GM23338 (cell line): ENCODE measurements at regions not wholly inside any gene's neighbourhood (a gene's known extent, or its start where the extent isn't known, plus 50 kb on each side); places are given as distances from the start of the nearest gene placed in this dataset.

ENCODE experiments used
- ATAC-seq: fragments of 200-7000 bp; cut with Tn5 transposase; 3 replicates; pipeline ENCODE4 v1.9.1; 2020
- DNase-seq: peaks from one replicate; pipeline ENCODE4 v3.0.0-alpha.2; 2015; ENCODE audit warnings: low spot score
- H2AFZ ChIP-seq: fragments of 200-600 bp; sonication (generic); 2 replicates; pipeline ENCODE4 v1.8.0; 2016; ENCODE audit warnings: antibody characterized with exemption, mild to moderate bottlenecking, moderate library complexity
- H3F3A ChIP-seq: fragments of 200-600 bp; sonication (generic); replicated peaks from 2 replicates; pipeline ENCODE4 v1.8.0; 2017; ENCODE audit warnings: antibody characterized with exemption, mixed run types, low read depth
- H3K27ac ChIP-seq: fragments of 200-600 bp; sonication (generic); 2 replicates; pipeline ENCODE4 v1.6.1; 2016; ENCODE audit warnings: low read depth
- H3K27me3 ChIP-seq: fragments of 200-600 bp; sonication (generic); 2 replicates; pipeline ENCODE4 v1.8.0; 2016; ENCODE audit warnings: mild to moderate bottlenecking, mixed run types, moderate library complexity; ENCODE audit not compliant: insufficient read depth
- H3K36me3 ChIP-seq: fragments of 200-600 bp; sonication (generic); 2 replicates; pipeline ENCODE4 v1.8.0; 2016; ENCODE audit warnings: mild to moderate bottlenecking; ENCODE audit not compliant: insufficient read depth
- H3K4me1 ChIP-seq: fragments of 200-600 bp; sonication (generic); 2 replicates; pipeline ENCODE4 v1.8.0; 2016; ENCODE audit warnings: mild to moderate bottlenecking, moderate library complexity; ENCODE audit not compliant: insufficient read depth
- H3K4me2 ChIP-seq: fragments of 200-600 bp; sonication (generic); 2 replicates; pipeline ENCODE4 v1.7.1; 2017; ENCODE audit warnings: mixed run types
- H3K4me3 ChIP-seq: fragments of 200-600 bp; sonication (generic); 2 replicates; pipeline ENCODE4 v1.6.1; 2016; ENCODE audit warnings: mixed run types
- H3K79me2 ChIP-seq: fragments of 200-600 bp; sonication (generic); replicated peaks from 2 replicates; pipeline ENCODE4 v1.8.0; 2017; ENCODE audit warnings: mild to moderate bottlenecking; ENCODE audit not compliant: insufficient read depth
- H3K9me2 ChIP-seq: fragments of 200-600 bp; sonication (generic); 2 replicates; pipeline ENCODE4 v1.8.0; 2017; ENCODE audit not compliant: insufficient read depth
- H4K20me1 ChIP-seq: fragments of 200-600 bp; sonication (generic); replicated peaks from 2 replicates; pipeline ENCODE4 v1.8.0; 2017; ENCODE audit warnings: mild to moderate bottlenecking; ENCODE audit not compliant: insufficient read depth
- H3K27ac Mint-ChIP-seq: 2 replicates; pipeline ENCODE4 v1.8.0; 2020; ENCODE audit warnings: inconsistent platforms, mild to moderate bottlenecking, moderate library complexity, mixed read lengths
- H3K27me3 Mint-ChIP-seq: 3 replicates; pipeline ENCODE4 v1.8.0; 2022; ENCODE audit warnings: low read depth, mild to moderate bottlenecking, moderate library complexity, mixed read lengths, inconsistent platforms; ENCODE audit not compliant: insufficient read depth, poor library complexity
- H3K36me3 Mint-ChIP-seq: 3 replicates; pipeline ENCODE4 v1.8.0; 2021; ENCODE audit warnings: low read depth, mild to moderate bottlenecking, inconsistent platforms, moderate library complexity, mixed read lengths
- H3K4me1 Mint-ChIP-seq: 3 replicates; pipeline ENCODE4 v1.8.0; 2020; ENCODE audit warnings: mild to moderate bottlenecking, inconsistent platforms, mixed read lengths
- H3K4me3 Mint-ChIP-seq: 3 replicates; pipeline ENCODE4 v1.8.0; 2021; ENCODE audit warnings: moderate library complexity, mild to moderate bottlenecking, inconsistent platforms, mixed read lengths
- H3K9me3 Mint-ChIP-seq: 3 replicates; pipeline ENCODE4 v1.8.0; 2020; ENCODE audit warnings: moderate library complexity, mild to moderate bottlenecking, inconsistent platforms, mixed read lengths
- CREB1 ChIP-seq: fragments of 250-450 bp; sonication (Bioruptor Pico); IDR thresholded peaks from 2 replicates; pipeline ENCODE4 v1.5.0; 2020; ENCODE audit warnings: low read depth, mild to moderate bottlenecking, moderate library complexity
- ETS1 ChIP-seq: IDR thresholded peaks from 2 replicates; pipeline ENCODE4 v1.6.1; 2016; ENCODE audit warnings: antibody characterized with exemption
- EZH2 ChIP-seq: fragments of 200-600 bp; sonication (generic); IDR thresholded peaks from one replicate; pipeline ENCODE4 v1.8.0; 2017; ENCODE audit warnings: antibody characterized with exemption, mild to moderate bottlenecking, low read depth; ENCODE audit not compliant: unreplicated experiment
- EZH2phosphoT487 ChIP-seq: fragments of 200-600 bp; sonication (generic); IDR thresholded peaks from one replicate; pipeline ENCODE4 v1.8.1; 2018; ENCODE audit warnings: antibody characterized with exemption; ENCODE audit not compliant: unreplicated experiment
- NANOG ChIP-seq: IDR thresholded peaks from 2 replicates; pipeline ENCODE4 v1.6.1; 2016; ENCODE audit warnings: antibody characterized with exemption, borderline replicate concordance
- POLR2AphosphoS5 ChIP-seq: IDR thresholded peaks from 2 replicates; pipeline ENCODE4 v1.6.1; 2016; ENCODE audit warnings: antibody characterized with exemption, low read depth
- REST ChIP-seq: IDR thresholded peaks from one replicate; pipeline ENCODE4 v1.6.1; 2018; ENCODE audit warnings: antibody characterized with exemption; ENCODE audit not compliant: unreplicated experiment
- STAT1 ChIP-seq: IDR thresholded peaks from one replicate; pipeline ENCODE4 v1.6.1; 2016; ENCODE audit warnings: antibody characterized with exemption; ENCODE audit not compliant: unreplicated experiment
- ZNF114 ChIP-seq: fragments of 250-450 bp; sonication (Bioruptor Pico); IDR thresholded peaks from 2 replicates; pipeline ENCODE4 v1.5.0; 2020; ENCODE audit warnings: mild to moderate bottlenecking, moderate library complexity
- ZNF331 ChIP-seq: fragments of 250-450 bp; sonication (Bioruptor Pico); IDR thresholded peaks from 2 replicates; pipeline ENCODE4 v1.5.0; 2020; ENCODE audit warnings: low read depth, mild to moderate bottlenecking, moderate library complexity
- ZNF462 ChIP-seq: fragments of 250-450 bp; sonication (Bioruptor Pico); IDR thresholded peaks from 2 replicates; pipeline ENCODE4 v1.5.0; 2020; ENCODE audit warnings: mild to moderate bottlenecking, moderate library complexity

- Histone ChIP-seq H3K36me3 (no peaks in the 10 kb centered on the region), H3K4me3 (no peak overlapping the region), H3F3A (no peaks in the 10 kb centered on the region), H3K27me3 (no peaks in the 10 kb centered on the region), H3K4me1 (no peaks in the 10 kb centered on the region), H2AFZ (no peak overlapping the region), H4K20me1 (no peaks in the 10 kb centered on the region), H3K27ac (no peak overlapping the region), H3K9me2 (no peaks in the 10 kb centered on the region), H3K79me2 (no peaks in the 10 kb centered on the region), H3K4me2 (no peak overlapping the region)
- Mint-ChIP-seq H3K27ac (no peak overlapping the region), H3K9me3 (0 out of 3 replicates have a peak, but pooled peaks cover 2% of the 10 kb centered on the region), H3K4me1 (no peaks in the 10 kb centered on the region), H3K4me3 (no peak overlapping the region), H3K27me3 (no peaks in the 10 kb centered on the region), H3K36me3 (no peaks in the 10 kb centered on the region)
- no peak for DNase-seq
- TF ChIP-seq EZH2 = no peak
- TF ChIP-seq EZH2phosphoT487 = no peak
- TF ChIP-seq POLR2AphosphoS5 = no peak
- ATAC-seq = no peak
These were observed 379.4 kb downstream of the SPATA31D1 start for GRCh38 chr9:82367929-82368328.

GRCh38 chr9:82369251-82369945 lies 380.8 kb downstream of the SPATA31D1 start:
- no peak overlapping the region for H3K4me3 ChIP-seq
- H3K27me3 Mint-ChIP-seq = no peaks in the 10 kb centered on the region
- no peaks in the 10 kb centered on the region for H3K27me3 ChIP-seq
- H3K36me3 Mint-ChIP-seq = no peaks in the 10 kb centered on the region
- H3K9me3 Mint-ChIP-seq = peaks cover 5% of the 10 kb centered on the region; the same call in 1 of the 3 replicates
- H3K4me2 ChIP-seq = no peak overlapping the region
- ATAC-seq (no peak), DNase-seq (no peak)
- H3K4me3 Mint-ChIP-seq = no peak overlapping the region
- H3K4me1 ChIP-seq = no peaks in the 10 kb centered on the region
- H4K20me1 ChIP-seq = no peaks in the 10 kb centered on the region
- H3K9me2 ChIP-seq = no peaks in the 10 kb centered on the region
- no peaks in the 10 kb centered on the region for H3K36me3 ChIP-seq
- H3K27ac ChIP-seq = no peak overlapping the region
- no peaks in the 10 kb centered on the region for H3K4me1 Mint-ChIP-seq
- no peaks in the 10 kb centered on the region for H3K79me2 ChIP-seq
- H3K27ac Mint-ChIP-seq = no peak overlapping the region
- no peaks in the 10 kb centered on the region for H3F3A ChIP-seq
- H2AFZ ChIP-seq = no peak overlapping the region
- TF ChIP-seq EZH2 (no peak), POLR2AphosphoS5 (no peak), NANOG (no peak), ZNF114 (no peak), REST (no peak), CREB1 (CRISPR knock-in tag) (no peak), ZNF331 (CRISPR knock-in tag) (no peak), EZH2phosphoT487 (no peak), STAT1 (no peak), ETS1 (no peak), ZNF462 (CRISPR knock-in tag) (no peak)
